Ureter (tissue), 1 donor: ENCODE measurements at regions not wholly inside any gene's neighbourhood (a gene's known extent, or its start where the extent isn't known, plus 50 kb on each side); places are given as distances from the start of the nearest gene placed in this dataset.
"Not testable (repeated sequence)": the region's sequence is repeated elsewhere in the genome, so short reads cannot be mapped to it uniquely, and the experiment has no call there.

Experiments used
- DNase-seq: peaks from one replicate; pipeline ENCODE4 v3.0.0-alpha.2; 2020; ENCODE audit warnings: low spot score
- donor health status: DM: yes; HTN: yes; CAD: no.

- no peak for DNase-seq
Measured at GRCh38 chr12:68387338-68387737, 55.2 kb upstream of the MDM1 start.

GRCh38 chr12:68389305-68389704 lies 57.1 kb upstream of the MDM1 start:
- no peak for DNase-seq

GRCh38 chr12:68391937-68392336 lies 59.8 kb upstream of the MDM1 start:
- DNase-seq = no peak

GRCh38 chr12:68392376-68392775 lies 60.2 kb upstream of the MDM1 start:
- DNase-seq = no peak

DNA sequence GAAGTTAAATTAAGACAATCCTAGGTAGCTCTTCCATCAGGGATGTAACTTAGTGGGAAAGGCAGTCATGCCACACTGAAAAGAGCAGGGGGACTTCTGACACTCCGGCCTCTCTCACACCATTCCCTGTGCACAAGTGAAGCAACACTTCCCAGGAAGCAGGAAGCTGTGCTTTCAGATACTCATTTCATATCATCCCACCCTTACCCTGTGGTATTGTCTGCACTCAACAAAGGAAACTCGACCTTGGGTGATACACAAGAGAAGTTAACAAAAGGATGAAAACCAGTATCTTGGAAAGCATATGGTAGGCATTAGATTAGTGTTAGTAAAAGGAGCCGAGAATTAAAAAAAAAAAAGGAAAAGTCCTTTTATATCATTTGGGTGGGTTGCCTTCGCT lies 61.3 kb upstream of the MDM1 start:
- no peak for DNase-seq

DNA sequence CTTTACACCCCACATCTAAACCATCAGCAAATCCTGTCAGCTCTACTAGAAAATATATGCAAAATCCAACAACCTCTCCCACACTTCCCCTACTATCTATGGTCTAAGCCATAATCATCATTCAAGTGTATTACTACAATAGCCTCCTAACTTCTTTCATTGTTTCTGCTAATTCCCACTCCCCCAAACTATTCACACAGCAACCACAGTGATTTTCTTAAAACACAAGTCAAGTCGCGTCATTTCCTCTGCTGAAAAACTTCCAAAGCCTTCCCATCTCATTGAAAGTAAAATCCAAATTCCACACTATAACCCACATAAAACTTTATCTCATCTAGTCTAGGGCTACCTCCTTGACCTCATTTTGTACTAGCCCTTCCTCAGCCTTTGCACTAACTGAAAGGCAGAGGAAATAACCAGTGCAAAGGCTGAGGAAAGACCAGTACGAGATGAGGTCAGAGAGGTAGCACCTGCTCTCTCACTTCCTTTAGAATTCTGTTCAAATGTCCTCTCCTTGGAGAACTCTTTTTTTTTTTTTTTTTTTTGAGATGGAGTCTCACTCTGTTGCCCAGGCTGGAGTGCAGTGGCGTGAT lies 65.5 kb upstream of the MDM1 start:
- no peak for DNase-seq

DNA sequence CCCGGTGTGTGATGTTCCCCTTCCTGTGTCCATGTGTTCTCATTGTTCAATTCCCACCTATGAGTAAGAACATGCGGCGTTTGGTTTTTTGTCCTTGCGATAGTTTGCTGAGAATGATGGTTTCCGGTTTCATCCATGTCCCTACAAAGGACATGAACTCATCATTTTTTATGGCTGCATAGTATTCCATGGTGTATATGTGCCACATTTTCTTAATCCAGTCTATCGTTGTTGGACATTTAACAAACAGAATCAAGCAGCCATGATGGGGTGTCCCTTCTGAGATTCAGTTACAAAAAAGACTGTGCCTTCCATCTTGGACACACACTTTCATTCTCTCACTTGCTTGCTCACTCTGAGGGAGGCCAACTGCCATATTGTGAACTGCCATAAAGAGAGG lies 66.5 kb upstream of the MDM1 start:
- DNase-seq = not testable (repeated sequence)

- DNase-seq = no peak
Measured at GRCh38 chr12:68400226-68400829, 68.2 kb upstream of the MDM1 start.

- DNase-seq = no peak
Measured at GRCh38 chr12:68402422-68402821, 70.3 kb upstream of the MDM1 start.

- no peak for DNase-seq
Measured at GRCh38 chr12:68403296-68403695, 71.1 kb upstream of the MDM1 start.

DNA sequence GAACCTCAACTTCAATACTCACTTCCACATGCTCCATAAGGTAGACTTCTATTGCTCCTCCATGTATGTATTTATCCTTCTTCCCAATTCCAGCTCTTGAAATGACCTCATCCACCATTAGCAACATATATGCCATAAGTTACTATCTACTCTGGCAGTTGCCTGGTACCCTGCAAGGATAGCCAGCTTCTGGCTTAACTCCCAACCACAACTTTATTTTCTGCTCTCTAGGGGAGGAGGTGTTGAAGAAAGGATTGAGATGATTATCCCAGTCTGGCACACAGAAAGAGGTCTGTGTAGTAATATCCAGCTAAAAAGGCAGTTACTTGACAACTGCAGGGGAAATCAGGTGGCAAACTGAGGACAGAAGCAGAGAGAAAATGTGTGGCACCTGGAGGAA lies 71.5 kb upstream of the MDM1 start:
- no peak for DNase-seq

DNA sequence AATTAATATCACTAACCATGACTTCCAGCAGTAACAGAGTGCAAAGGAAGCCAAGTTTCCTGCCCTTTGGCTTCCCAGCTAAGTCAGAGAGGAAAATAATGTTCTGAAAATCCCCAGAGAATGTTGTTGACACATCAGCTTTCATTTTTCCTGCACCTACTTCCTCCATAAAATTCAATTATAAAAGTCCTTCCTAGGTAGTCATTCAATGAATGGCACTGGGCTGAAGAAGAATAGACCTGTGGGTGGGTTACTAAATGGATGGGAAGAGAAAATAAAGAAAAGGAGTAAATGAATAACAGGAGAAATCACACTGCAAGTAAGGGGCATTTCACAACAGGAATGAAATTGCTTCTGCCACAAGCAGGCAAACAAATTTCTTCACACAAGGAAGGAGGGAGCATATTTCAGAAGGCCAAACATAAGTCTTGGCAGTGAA lies 73.2 kb upstream of the MDM1 start:
- no peak for DNase-seq

- peak; percentile 93 for DNase-seq
Measured at GRCh38 chr12:68406134-68406576, 74.0 kb upstream of the MDM1 start.

GRCh38 chr12:68406911-68407310 lies 74.7 kb upstream of the MDM1 start:
- DNase-seq = no peak

- no peak for DNase-seq
Measured at GRCh38 chr12:68410018-68410660, 78.0 kb upstream of the MDM1 start.

- DNase-seq = no peak
Measured at GRCh38 chr12:68411371-68411770, 79.2 kb upstream of the MDM1 start.

- DNase-seq = no peak
Measured at GRCh38 chr12:68414988-68415387, 82.8 kb upstream of the MDM1 start.

GRCh38 chr12:68416350-68416749 lies 84.2 kb upstream of the MDM1 start:
- DNase-seq = no peak

GRCh38 chr12:68416826-68417225 lies 84.7 kb upstream of the MDM1 start:
- DNase-seq = no peak

DNA sequence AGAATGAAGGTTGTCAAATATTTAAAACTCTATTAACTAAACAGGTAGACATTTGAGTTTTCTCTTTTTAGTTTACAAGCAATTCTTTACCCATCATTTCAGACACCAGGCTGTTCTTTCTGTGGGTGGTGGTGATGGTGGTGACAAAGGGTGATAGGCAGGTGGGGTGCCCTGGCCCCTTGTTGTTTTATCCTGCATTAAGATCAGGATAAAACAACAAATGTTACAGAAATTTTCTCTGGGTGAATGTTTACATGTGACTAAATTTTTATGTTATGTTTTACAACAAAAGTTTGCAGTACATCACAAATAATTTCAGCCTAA lies 85.9 kb upstream of the MDM1 start:
- no peak for DNase-seq

GRCh38 chr12:68420225-68421010 lies 88.3 kb upstream of the MDM1 start:
- DNase-seq = no peak

- no peak for DNase-seq
Measured at GRCh38 chr12:68422159-68422558, 90.0 kb upstream of the MDM1 start.
